Astrocyte (in vitro differentiated cells and primary cell): ENCODE measurements at regions not wholly inside any gene's neighbourhood (a gene's known extent, or its start where the extent isn't known, plus 50 kb on each side); places are given as distances from the start of the nearest gene placed in this dataset.
A peak's percentile ranks its signal among the peaks of the same experiment; 100 is the strongest.

ENCODE experiments used
- DNase-seq: peaks from one replicate; pipeline ENCODE4 v3.0.0-alpha.2; 2010; ENCODE audit warnings: low read depth
- FAIRE-seq: peaks from 2 replicates; lab custom pipeline; 2011; peaks lifted over from hg19 to GRCh38; lab: Jason Lieb, UNC
- H2AFZ ChIP-seq: 2 replicates; pipeline ENCODE4 v1.6.0; 2012; ENCODE audit warnings: low read depth, low read length, inconsistent platforms
- H3K27ac ChIP-seq: 2 replicates; pipeline ENCODE4 v1.5.1; 2011; ENCODE audit warnings: low read depth, low read length, inconsistent platforms
- H3K27me3 ChIP-seq: 2 replicates; pipeline ENCODE4 v1.6.0; 2011; ENCODE audit warnings: low read length, inconsistent platforms; ENCODE audit not compliant: insufficient read depth
- H3K36me3 ChIP-seq: 2 replicates; pipeline ENCODE4 v1.5.1; 2011; ENCODE audit warnings: low read length, inconsistent platforms; ENCODE audit not compliant: insufficient read depth
- H3K4me1 ChIP-seq: 2 replicates; pipeline ENCODE4 v1.5.1; 2011; ENCODE audit warnings: low read length, inconsistent platforms; ENCODE audit not compliant: insufficient read depth
- H3K4me2 ChIP-seq: 2 replicates; pipeline ENCODE4 v1.6.0; 2012; ENCODE audit warnings: low read length, inconsistent platforms
- H3K4me3 ChIP-seq: 2 replicates; pipeline ENCODE4 v1.5.1; 2011; ENCODE audit warnings: low read depth, mild to moderate bottlenecking, low read length, inconsistent platforms; ENCODE audit not compliant: insufficient read depth
- H3K79me2 ChIP-seq: 2 replicates; pipeline ENCODE4 v1.6.0; 2012; ENCODE audit warnings: mild to moderate bottlenecking, low read length, inconsistent platforms; ENCODE audit not compliant: insufficient read depth
- H3K9ac ChIP-seq: 2 replicates; pipeline ENCODE4 v1.6.0; 2012; ENCODE audit warnings: mild to moderate bottlenecking, low read length, inconsistent platforms
- H3K9me3 ChIP-seq: 2 replicates; pipeline ENCODE4 v1.5.1; 2012; ENCODE audit warnings: low read depth, mild to moderate bottlenecking, low read length, inconsistent platforms; ENCODE audit not compliant: insufficient read depth
- H4K20me1 ChIP-seq: 2 replicates; pipeline ENCODE4 v1.6.0; 2012; ENCODE audit warnings: low read length, inconsistent platforms; ENCODE audit not compliant: insufficient read depth
- H3K27ac Mint-ChIP-seq: one replicate; pipeline ENCODE4 v1.8.0; 2021; ENCODE audit warnings: mild to moderate bottlenecking, mixed read lengths; ENCODE audit not compliant: unreplicated experiment
- H3K27me3 Mint-ChIP-seq: one replicate; pipeline ENCODE4 v1.8.0; 2021; ENCODE audit warnings: low read depth, mixed read lengths; ENCODE audit not compliant: unreplicated experiment
- H3K36me3 Mint-ChIP-seq: one replicate; pipeline ENCODE4 v1.8.0; 2021; ENCODE audit warnings: low read depth, mixed read lengths; ENCODE audit not compliant: unreplicated experiment
- H3K4me1 Mint-ChIP-seq: one replicate; pipeline ENCODE4 v1.8.0; 2021; ENCODE audit warnings: low read depth, mixed read lengths; ENCODE audit not compliant: unreplicated experiment
- H3K4me3 Mint-ChIP-seq: one replicate; pipeline ENCODE4 v1.8.0; 2021; ENCODE audit warnings: mild to moderate bottlenecking, moderate library complexity, mixed read lengths; ENCODE audit not compliant: unreplicated experiment
- H3K9me3 Mint-ChIP-seq: one replicate; pipeline ENCODE4 v1.8.0; 2021; ENCODE audit warnings: mild to moderate bottlenecking, mixed read lengths; ENCODE audit not compliant: unreplicated experiment
- EZH2 ChIP-seq: IDR thresholded peaks from 2 replicates; pipeline ENCODE4 v1.6.1; 2012; ENCODE audit warnings: mild to moderate bottlenecking, low read length, inconsistent platforms; ENCODE audit not compliant: insufficient read depth
- TF ChIP-seq, protein P1 (sequence below): IDR thresholded peaks from 2 replicates; pipeline ENCODE4 v1.5.1; 2011; ENCODE audit warnings: low read depth, mild to moderate bottlenecking, inconsistent platforms, low read length, moderate library complexity; ENCODE audit not compliant: insufficient read depth

- H3K27ac ChIP-seq = no peak overlapping the region
- H3K4me1 Mint-ChIP-seq = peaks cover 6% of the 10 kb centered on the region
- H3K9me3 Mint-ChIP-seq = peaks cover 16% of the 10 kb centered on the region
- H3K27me3 Mint-ChIP-seq = no peaks in the 10 kb centered on the region
- TF ChIP-seq EZH2 = no peak
- TF ChIP-seq, protein P1, sequence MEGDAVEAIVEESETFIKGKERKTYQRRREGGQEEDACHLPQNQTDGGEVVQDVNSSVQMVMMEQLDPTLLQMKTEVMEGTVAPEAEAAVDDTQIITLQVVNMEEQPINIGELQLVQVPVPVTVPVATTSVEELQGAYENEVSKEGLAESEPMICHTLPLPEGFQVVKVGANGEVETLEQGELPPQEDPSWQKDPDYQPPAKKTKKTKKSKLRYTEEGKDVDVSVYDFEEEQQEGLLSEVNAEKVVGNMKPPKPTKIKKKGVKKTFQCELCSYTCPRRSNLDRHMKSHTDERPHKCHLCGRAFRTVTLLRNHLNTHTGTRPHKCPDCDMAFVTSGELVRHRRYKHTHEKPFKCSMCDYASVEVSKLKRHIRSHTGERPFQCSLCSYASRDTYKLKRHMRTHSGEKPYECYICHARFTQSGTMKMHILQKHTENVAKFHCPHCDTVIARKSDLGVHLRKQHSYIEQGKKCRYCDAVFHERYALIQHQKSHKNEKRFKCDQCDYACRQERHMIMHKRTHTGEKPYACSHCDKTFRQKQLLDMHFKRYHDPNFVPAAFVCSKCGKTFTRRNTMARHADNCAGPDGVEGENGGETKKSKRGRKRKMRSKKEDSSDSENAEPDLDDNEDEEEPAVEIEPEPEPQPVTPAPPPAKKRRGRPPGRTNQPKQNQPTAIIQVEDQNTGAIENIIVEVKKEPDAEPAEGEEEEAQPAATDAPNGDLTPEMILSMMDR = no peak
- H3K9me3 ChIP-seq = peaks cover 10% of the 10 kb centered on the region
- no peaks in the 10 kb centered on the region for H4K20me1 ChIP-seq
- no peaks in the 10 kb centered on the region for H3K4me1 ChIP-seq
- FAIRE-seq = peak; percentile 54
- H3K9ac ChIP-seq = no peak overlapping the region
- H3K36me3 Mint-ChIP-seq = peaks cover 23% of the 10 kb centered on the region
- peak; percentile 86 for DNase-seq
- no peaks in the 10 kb centered on the region for H3K27me3 ChIP-seq
- H3K4me3 Mint-ChIP-seq = no peak overlapping the region
- no peak overlapping the region for H3K4me3 ChIP-seq
- H3K4me2 ChIP-seq = no peak overlapping the region
- H3K36me3 ChIP-seq = no peaks in the 10 kb centered on the region
- H3K79me2 ChIP-seq = no peaks in the 10 kb centered on the region
- H3K27ac Mint-ChIP-seq = no peak overlapping the region
- no peak overlapping the region for H2AFZ ChIP-seq
These were observed 145.5 kb upstream of the PMFBP1 start for GRCh38 chr16:72317446-72317845.

- H3K4me1 Mint-ChIP-seq = peaks cover 6% of the 10 kb centered on the region
- H2AFZ ChIP-seq = no peak overlapping the region
- no peaks in the 10 kb centered on the region for H3K79me2 ChIP-seq
- no peaks in the 10 kb centered on the region for H3K4me1 ChIP-seq
- no peaks in the 10 kb centered on the region for H3K36me3 ChIP-seq
- H3K36me3 Mint-ChIP-seq = peaks cover 4% of the 10 kb centered on the region
- no peak overlapping the region for H3K9ac ChIP-seq
- H4K20me1 ChIP-seq = no peaks in the 10 kb centered on the region
- no peak overlapping the region for H3K4me2 ChIP-seq
- H3K27ac Mint-ChIP-seq = no peak overlapping the region
- H3K9me3 ChIP-seq = no peaks in the 10 kb centered on the region
- TF ChIP-seq EZH2 = no peak
- TF ChIP-seq, protein P1 = no peak
- no peak overlapping the region for H3K27ac ChIP-seq
- H3K9me3 Mint-ChIP-seq = peaks cover 10% of the 10 kb centered on the region
- H3K27me3 Mint-ChIP-seq = no peaks in the 10 kb centered on the region
- no peak overlapping the region for H3K4me3 Mint-ChIP-seq
- FAIRE-seq = no peak
- H3K4me3 ChIP-seq = no peak overlapping the region
- no peak for DNase-seq
- H3K27me3 ChIP-seq = no peaks in the 10 kb centered on the region
These were observed 141.9 kb upstream of the PMFBP1 start for GRCh38 chr16:72313903-72314302.

DNA sequence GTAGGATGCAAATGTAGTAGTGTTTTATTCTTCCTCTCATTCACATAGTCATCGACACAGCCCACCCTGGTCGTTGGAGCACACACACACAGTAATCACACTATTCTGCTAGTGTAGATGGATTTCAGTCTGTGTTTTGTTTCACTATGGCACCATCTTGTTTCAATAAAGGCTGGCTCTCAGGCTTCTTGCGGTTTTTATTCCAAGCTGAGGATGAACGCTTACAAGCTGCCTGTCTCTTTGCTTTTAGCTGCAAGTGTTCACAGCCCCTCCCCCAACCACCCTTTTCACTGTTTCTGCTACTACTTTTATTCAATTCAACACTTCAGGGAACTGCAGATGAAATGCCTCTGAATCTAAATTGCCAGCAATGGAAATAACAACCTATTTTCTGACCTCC, 140.9 kb upstream of the PMFBP1 start:
- peak overlapping the region; percentile 37 for H2AFZ ChIP-seq

More for the DNA sequence above, 140.9 kb upstream of the PMFBP1 start:
- H3K4me2 ChIP-seq = peak overlapping the region; percentile 21
- no peaks in the 10 kb centered on the region for H3K9me3 ChIP-seq
- no peaks in the 10 kb centered on the region for H3K36me3 ChIP-seq
- Mint-ChIP-seq H3K4me3 (no peak overlapping the region), H3K4me1 (peaks cover 6% of the 10 kb centered on the region), H3K27me3 (no peaks in the 10 kb centered on the region), H3K36me3 (no peaks in the 10 kb centered on the region), H3K9me3 (peaks cover 13% of the 10 kb centered on the region), H3K27ac (no peak overlapping the region)
- H3K27ac ChIP-seq = no peak overlapping the region
- H3K9ac ChIP-seq = no peak overlapping the region
- H3K4me1 ChIP-seq = no peaks in the 10 kb centered on the region
- no peaks in the 10 kb centered on the region for H4K20me1 ChIP-seq
- TF ChIP-seq, protein P1 = no peak
- TF ChIP-seq EZH2 = no peak
- no peak overlapping the region for H3K4me3 ChIP-seq
- DNase-seq (peak; percentile 24), FAIRE-seq (no peak)
- no peaks in the 10 kb centered on the region for H3K79me2 ChIP-seq
- H3K27me3 ChIP-seq = no peaks in the 10 kb centered on the region
